GM13976 (cell line): ENCODE measurements at regions not wholly inside any gene's neighbourhood (a gene's known extent, or its start where the extent isn't known, plus 50 kb on each side); places are given as distances from the start of the nearest gene placed in this dataset.

Experiments
- DNase-seq: peaks from one replicate; pipeline ENCODE4 v3.0.0; 2012; ENCODE audit warnings: low spot score
- CTCF ChIP-seq: IDR thresholded peaks from 2 replicates; pipeline ENCODE4 v1.5.1; 2012; ENCODE audit warnings: borderline replicate concordance, mild to moderate bottlenecking; ENCODE audit not compliant: insufficient read depth; ENCODE audit errors: extremely low read depth, missing control alignments, control extremely low read depth
- in situ Hi-C: fragments of 300-500 bp; cut with MboI; formaldehyde crosslinking; loops from one replicate; pipeline ENCODE4 v1.12.0; 2022; ENCODE audit warnings: low sequenced_read_pairs, mixed read lengths, inconsistent platforms; ENCODE audit not compliant: unreplicated experiment

GRCh38 chr10:2754943-2755342 lies 312.4 kb upstream of the PFKP start:
- in situ Hi-C loops, result no loop called here

GRCh38 chr10:2748287-2748686 lies 319.1 kb upstream of the PFKP start:
- TF ChIP-seq CTCF, result no peak
- in situ Hi-C loops, result no loop called here

More at GRCh38 chr10:2754943-2755342, 312.4 kb upstream of the PFKP start:
- no peak for DNase-seq
- TF ChIP-seq CTCF, result no peak

GRCh38 chr10:2746638-2747037 lies 320.7 kb upstream of the PFKP start:
- TF ChIP-seq CTCF, result no peak
- in situ Hi-C loops, result no loop called here
- no peak for DNase-seq

More at GRCh38 chr10:2748287-2748686, 319.1 kb upstream of the PFKP start:
- DNase-seq, result no peak

GRCh38 chr10:2745666-2746065 lies 321.7 kb upstream of the PFKP start:
- in situ Hi-C loops, result no loop called here
- TF ChIP-seq CTCF, result no peak
- no peak for DNase-seq

GRCh38 chr10:2744547-2745200 lies 322.7 kb upstream of the PFKP start:
- in situ Hi-C loops, result no loop called here
- no peak for TF ChIP-seq CTCF
- DNase-seq, result no peak

GRCh38 chr10:2734603-2735002 lies 332.7 kb upstream of the PFKP start:
- in situ Hi-C loops, result no loop called here
- DNase-seq, result no peak
- no peak for TF ChIP-seq CTCF
